ENCODE measurements at regions not wholly inside any gene's neighbourhood (a gene's known extent, or its start where the extent isn't known, plus 50 kb on each side); places are given as distances from the start of the nearest gene placed in this dataset.

GRCh38 chrX:39877905-39878304, 219.9 kb downstream of the BCOR start:
- DNase-seq: no peak
- Histone ChIP-seq H2AFZ (ENCODE audit: low read length) (no peak overlapping the region), H3K9me2 (replicated peaks; ENCODE audit: low read length) (no peaks in the 10 kb centered on the region), H3K27me3 (ENCODE audit: low read length) (no peaks in the 10 kb centered on the region), H3K4me1 (ENCODE audit: insufficient read depth, low read length) (peaks cover 14% of the 10 kb centered on the region; the same call in 1 of the 2 replicates), H3K36me3 (ENCODE audit: low read depth, low read length) (no peaks in the 10 kb centered on the region), H3K9ac (ENCODE audit: low read length) (no peak overlapping the region), H4K20me1 (ENCODE audit: low read length) (no peaks in the 10 kb centered on the region), H3K79me2 (ENCODE audit: low read length) (no peaks in the 10 kb centered on the region), H3K27ac (ENCODE audit: low read length) (no peak overlapping the region), H3K9me3 (ENCODE audit: low read length) (no peaks in the 10 kb centered on the region), H3K4me2 (ENCODE audit: low read length) (no peak overlapping the region), H3K4me3 (ENCODE audit: low read length) (no peak overlapping the region), H3F3A (ENCODE audit: low read length, unreplicated experiment) (no peaks in the 10 kb centered on the region)
- intact Hi-C loops (cut with micrococcal nuclease): no loop called here
- CTCF ChIA-PET: no interaction called here
- BruUV-seq (replicated peaks): no TSS peak
- POLR2A ChIA-PET (ENCODE audit: unreplicated experiment): no interaction called here
- no peak for ATAC-seq
- TF ChIP-seq CTCF (conservative IDR thresholded peaks at IDR 0.05; ENCODE audit: low read depth, low read length) (no peak), EZH2phosphoT487 (IDR thresholded peaks at IDR 0.05; ENCODE audit: borderline replicate concordance, low read length) (no peak), EZH2 (IDR thresholded peaks at IDR 0.05; ENCODE audit: low read length, unreplicated experiment) (no peak)

- H2AFZ ChIP-seq (ENCODE audit: low read length): no peak overlapping the region
- H3K9me2 ChIP-seq (replicated peaks; ENCODE audit: low read length): no peaks in the 10 kb centered on the region
- intact Hi-C loops (cut with micrococcal nuclease): no loop called here
- POLR2A ChIA-PET (ENCODE audit: unreplicated experiment): no interaction called here
- no peaks in the 10 kb centered on the region for H3K79me2 ChIP-seq (ENCODE audit: low read length)
- ATAC-seq (no peak), DNase-seq (no peak)
- H3K4me2 ChIP-seq (ENCODE audit: low read length): no peak overlapping the region
- no peaks in the 10 kb centered on the region for H3K36me3 ChIP-seq (ENCODE audit: low read depth, low read length)
- no peaks in the 10 kb centered on the region for H3K9me3 ChIP-seq (ENCODE audit: low read length)
- CTCF ChIA-PET: no interaction called here
- no peaks in the 10 kb centered on the region for H3K27me3 ChIP-seq (ENCODE audit: low read length)
- no TSS peak for BruUV-seq (replicated peaks)
- H3K9ac ChIP-seq (ENCODE audit: low read length): no peak overlapping the region
- H3K27ac ChIP-seq (ENCODE audit: low read length): no peak overlapping the region
- H3F3A ChIP-seq (ENCODE audit: low read length, unreplicated experiment): no peaks in the 10 kb centered on the region
- H3K4me3 ChIP-seq (ENCODE audit: low read length): no peak overlapping the region
- TF ChIP-seq EZH2 (IDR thresholded peaks at IDR 0.05; ENCODE audit: low read length, unreplicated experiment) (no peak), EZH2phosphoT487 (IDR thresholded peaks at IDR 0.05; ENCODE audit: borderline replicate concordance, low read length) (no peak), CTCF (conservative IDR thresholded peaks at IDR 0.05; ENCODE audit: low read depth, low read length) (no peak)
- no peaks in the 10 kb centered on the region for H3K4me1 ChIP-seq (ENCODE audit: insufficient read depth, low read length)
- no peaks in the 10 kb centered on the region for H4K20me1 ChIP-seq (ENCODE audit: low read length)
Measured at GRCh38 chrX:39883666-39884065, 214.1 kb downstream of the BCOR start.

- no peak for TF ChIP-seq EZH2 (IDR thresholded peaks at IDR 0.05; ENCODE audit: low read length, unreplicated experiment)
- no peak for TF ChIP-seq CTCF (conservative IDR thresholded peaks at IDR 0.05; ENCODE audit: low read depth, low read length)
- no peak for TF ChIP-seq EZH2phosphoT487 (IDR thresholded peaks at IDR 0.05; ENCODE audit: borderline replicate concordance, low read length)
- Histone ChIP-seq H3F3A (ENCODE audit: low read length, unreplicated experiment) (no peaks in the 10 kb centered on the region), H3K79me2 (ENCODE audit: low read length) (no peaks in the 10 kb centered on the region), H3K4me2 (ENCODE audit: low read length) (no peak overlapping the region), H3K9me2 (replicated peaks; ENCODE audit: low read length) (no peaks in the 10 kb centered on the region), H3K27ac (ENCODE audit: low read length) (no peak overlapping the region), H3K9me3 (ENCODE audit: low read length) (no peaks in the 10 kb centered on the region), H3K27me3 (ENCODE audit: low read length) (no peaks in the 10 kb centered on the region), H3K4me3 (ENCODE audit: low read length) (no peak overlapping the region), H3K36me3 (ENCODE audit: low read depth, low read length) (no peaks in the 10 kb centered on the region), H2AFZ (ENCODE audit: low read length) (no peak overlapping the region), H4K20me1 (ENCODE audit: low read length) (no peaks in the 10 kb centered on the region), H3K9ac (ENCODE audit: low read length) (no peak overlapping the region), H3K4me1 (ENCODE audit: insufficient read depth, low read length) (peaks cover 5% of the 10 kb centered on the region)
- ChIA-PET POLR2A (ENCODE audit: unreplicated experiment) (no interaction called here), CTCF (no interaction called here)
- intact Hi-C loops (cut with micrococcal nuclease): no loop called here
- no peak for ATAC-seq
- DNase-seq: no peak
- no TSS peak for BruUV-seq (replicated peaks)
Measured at GRCh38 chrX:39886282-39886681, 211.5 kb downstream of the BCOR start.
